ENCODE measurements at regions not wholly inside any gene's neighbourhood (a gene's known extent, or its start where the extent isn't known, plus 50 kb on each side); places are given as distances from the start of the nearest gene placed in this dataset.

- TF ChIP-seq, protein P1, sequence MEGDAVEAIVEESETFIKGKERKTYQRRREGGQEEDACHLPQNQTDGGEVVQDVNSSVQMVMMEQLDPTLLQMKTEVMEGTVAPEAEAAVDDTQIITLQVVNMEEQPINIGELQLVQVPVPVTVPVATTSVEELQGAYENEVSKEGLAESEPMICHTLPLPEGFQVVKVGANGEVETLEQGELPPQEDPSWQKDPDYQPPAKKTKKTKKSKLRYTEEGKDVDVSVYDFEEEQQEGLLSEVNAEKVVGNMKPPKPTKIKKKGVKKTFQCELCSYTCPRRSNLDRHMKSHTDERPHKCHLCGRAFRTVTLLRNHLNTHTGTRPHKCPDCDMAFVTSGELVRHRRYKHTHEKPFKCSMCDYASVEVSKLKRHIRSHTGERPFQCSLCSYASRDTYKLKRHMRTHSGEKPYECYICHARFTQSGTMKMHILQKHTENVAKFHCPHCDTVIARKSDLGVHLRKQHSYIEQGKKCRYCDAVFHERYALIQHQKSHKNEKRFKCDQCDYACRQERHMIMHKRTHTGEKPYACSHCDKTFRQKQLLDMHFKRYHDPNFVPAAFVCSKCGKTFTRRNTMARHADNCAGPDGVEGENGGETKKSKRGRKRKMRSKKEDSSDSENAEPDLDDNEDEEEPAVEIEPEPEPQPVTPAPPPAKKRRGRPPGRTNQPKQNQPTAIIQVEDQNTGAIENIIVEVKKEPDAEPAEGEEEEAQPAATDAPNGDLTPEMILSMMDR (IDR thresholded peaks at IDR 0.05; ENCODE audit: low read length): no peak
- no peak for TF ChIP-seq EZH2 (optimal IDR thresholded peaks at IDR 0.05; ENCODE audit: low read depth, low read length)
- TF ChIP-seq EZH2phosphoT487 (IDR thresholded peaks at IDR 0.05; ENCODE audit: low read length): no peak
These were observed 149.7 kb upstream of the IL12A start for GRCh38 chr3:159838938-159839337.

Data from MM.1S (cell line).